DOHH2 (cell line): ENCODE measurements at regions not wholly inside any gene's neighbourhood (a gene's known extent, or its start where the extent isn't known, plus 50 kb on each side); places are given as distances from the start of the nearest gene placed in this dataset.
A peak's percentile ranks its signal among the peaks of the same experiment; 100 is the strongest.

Experiments
- H3F3A ChIP-seq: fragments of 200-600 bp; sonication (generic), shearing (Covaris generic); 2 replicates; pipeline ENCODE4 v1.6.0; 2016; ENCODE audit warnings: antibody characterized with exemption, mild to moderate bottlenecking; ENCODE audit not compliant: control insufficient read depth, insufficient read depth
- H3K27ac ChIP-seq: fragments of 200-600 bp; sonication (generic); 2 replicates; pipeline ENCODE4 v1.5.1; 2014; ENCODE audit warnings: low read depth, mild to moderate bottlenecking, low read length, moderate library complexity
- H3K27me3 ChIP-seq: fragments of 200-600 bp; sonication (generic); 2 replicates; pipeline ENCODE4 v1.6.1; 2014; ENCODE audit warnings: mild to moderate bottlenecking, low read length, mixed read lengths; ENCODE audit not compliant: control insufficient read depth
- H3K36me3 ChIP-seq: fragments of 200-600 bp; sonication (generic); 2 replicates; pipeline ENCODE4 v1.6.1; 2014; ENCODE audit warnings: mild to moderate bottlenecking, low read length, moderate library complexity, mixed read lengths; ENCODE audit not compliant: control insufficient read depth
- H3K4me1 ChIP-seq: fragments of 200-600 bp; sonication (generic); 2 replicates; pipeline ENCODE4 v1.6.1; 2014; ENCODE audit warnings: mild to moderate bottlenecking, low read length, mixed read lengths; ENCODE audit not compliant: control insufficient read depth
- H3K4me2 ChIP-seq: fragments of 200-600 bp; sonication (generic); 2 replicates; pipeline ENCODE4 v1.6.0; 2014; ENCODE audit warnings: mild to moderate bottlenecking, low read length, moderate library complexity
- H3K4me3 ChIP-seq: fragments of 200-600 bp; sonication (generic); 2 replicates; pipeline ENCODE4 v1.5.1; 2014; ENCODE audit warnings: mild to moderate bottlenecking, low read length, mixed read lengths
- H3K79me2 ChIP-seq: fragments of 200-600 bp; sonication (generic); 2 replicates; pipeline ENCODE4 v1.6.1; 2014; ENCODE audit warnings: mild to moderate bottlenecking, low read length, mixed read lengths; ENCODE audit not compliant: control insufficient read depth
- H3K9me2 ChIP-seq: fragments of 200-600 bp; sonication (generic); replicated peaks from 2 replicates; pipeline ENCODE4 v1.6.1; 2014; ENCODE audit warnings: mild to moderate bottlenecking, low read length, mixed read lengths; ENCODE audit not compliant: control insufficient read depth
- H3K9me3 ChIP-seq: fragments of 200-600 bp; sonication (generic); 2 replicates; pipeline ENCODE4 v1.6.1; 2014; ENCODE audit warnings: antibody characterized with exemption, low read length, mixed read lengths; ENCODE audit not compliant: control insufficient read depth, insufficient read depth
- H4K20me1 ChIP-seq: fragments of 200-600 bp; sonication (generic); 2 replicates; pipeline ENCODE4 v1.6.0; 2014; ENCODE audit warnings: low read depth, mild to moderate bottlenecking, antibody characterized with exemption, low read length, moderate library complexity; ENCODE audit not compliant: control insufficient read depth, insufficient read depth
- CTCF ChIP-seq: fragments of 200-600 bp; sonication (generic); IDR thresholded peaks from one replicate; pipeline ENCODE4 v1.5.1; 2014; ENCODE audit warnings: antibody characterized with exemption, mild to moderate bottlenecking, low read depth, low read length; ENCODE audit not compliant: poor library complexity, severe bottlenecking
- EZH2phosphoT487 ChIP-seq: fragments of 200-600 bp; sonication (generic); IDR thresholded peaks from 2 replicates; pipeline ENCODE4 v1.6.1; 2017; ENCODE audit warnings: borderline replicate concordance, mild to moderate bottlenecking, antibody characterized with exemption, low read length, moderate library complexity, mixed read lengths

- H3K36me3 ChIP-seq = no peaks in the 10 kb centered on the region
- H3K4me1 ChIP-seq = peaks cover 15% of the 10 kb centered on the region
- no peaks in the 10 kb centered on the region for H3K9me3 ChIP-seq
- H3K4me2 ChIP-seq = no peak overlapping the region
- no peaks in the 10 kb centered on the region for H3K9me2 ChIP-seq
- no peaks in the 10 kb centered on the region for H3F3A ChIP-seq
- TF ChIP-seq EZH2phosphoT487 = no peak
- TF ChIP-seq CTCF = no peak
- no peak overlapping the region for H3K27ac ChIP-seq
- H3K27me3 ChIP-seq = no peaks in the 10 kb centered on the region
- no peaks in the 10 kb centered on the region for H4K20me1 ChIP-seq
- H3K4me3 ChIP-seq = no peak overlapping the region
- H3K79me2 ChIP-seq = no peaks in the 10 kb centered on the region
These were observed 121.7 kb upstream of the CCN2 start for GRCh38 chr6:132072831-132073230.

GRCh38 chr6:132072271-132072670 lies 121.1 kb upstream of the CCN2 start:
- H3K36me3 ChIP-seq = no peaks in the 10 kb centered on the region
- H3K4me1 ChIP-seq = peaks cover 18% of the 10 kb centered on the region
- H3F3A ChIP-seq = no peaks in the 10 kb centered on the region
- no peak overlapping the region for H3K4me3 ChIP-seq
- no peaks in the 10 kb centered on the region for H4K20me1 ChIP-seq
- H3K27ac ChIP-seq = no peak overlapping the region
- no peak for TF ChIP-seq EZH2phosphoT487
- no peak for TF ChIP-seq CTCF
- H3K27me3 ChIP-seq = no peaks in the 10 kb centered on the region
- no peaks in the 10 kb centered on the region for H3K9me3 ChIP-seq
- no peaks in the 10 kb centered on the region for H3K9me2 ChIP-seq
- no peaks in the 10 kb centered on the region for H3K79me2 ChIP-seq
- no peak overlapping the region for H3K4me2 ChIP-seq

GRCh38 chr6:132070356-132070755 lies 119.2 kb upstream of the CCN2 start:
- peaks cover 20% of the 10 kb centered on the region for H3K4me1 ChIP-seq
- H3K79me2 ChIP-seq = no peaks in the 10 kb centered on the region
- no peaks in the 10 kb centered on the region for H3F3A ChIP-seq
- no peaks in the 10 kb centered on the region for H4K20me1 ChIP-seq
- no peak overlapping the region for H3K4me3 ChIP-seq
- H3K27me3 ChIP-seq = no peaks in the 10 kb centered on the region
- H3K27ac ChIP-seq = peak overlapping the region; percentile 18; the same call in 1 of the 2 replicates
- no peaks in the 10 kb centered on the region for H3K9me2 ChIP-seq
- peak overlapping the region; percentile 48 for H3K4me2 ChIP-seq
- H3K36me3 ChIP-seq = no peaks in the 10 kb centered on the region
- no peak for TF ChIP-seq EZH2phosphoT487
- no peak for TF ChIP-seq CTCF
- H3K9me3 ChIP-seq = no peaks in the 10 kb centered on the region

GRCh38 chr6:132068766-132069165 lies 117.6 kb upstream of the CCN2 start:
- Histone ChIP-seq H3K4me2 (no peak overlapping the region), H3K9me2 (no peaks in the 10 kb centered on the region), H3K27me3 (no peaks in the 10 kb centered on the region), H3K27ac (no peak overlapping the region), H3F3A (no peaks in the 10 kb centered on the region), H3K36me3 (no peaks in the 10 kb centered on the region), H3K9me3 (no peaks in the 10 kb centered on the region), H4K20me1 (no peaks in the 10 kb centered on the region), H3K79me2 (no peaks in the 10 kb centered on the region), H3K4me1 (peaks cover 20% of the 10 kb centered on the region), H3K4me3 (no peak overlapping the region)
- TF ChIP-seq EZH2phosphoT487 = no peak
- TF ChIP-seq CTCF = no peak
